ENCODE measurements at regions not wholly inside any gene's neighbourhood (a gene's known extent, or its start where the extent isn't known, plus 50 kb on each side); places are given as distances from the start of the nearest gene placed in this dataset.

- TF ChIP-seq GATA2 (IDR thresholded peaks at IDR 0.05; ENCODE audit: low read depth, low read length) = no peak
- no peak for TF ChIP-seq GATA3 (IDR thresholded peaks at IDR 0.05; ENCODE audit: low read depth, low read length)
Measured at GRCh38 chr7:155874010-155874409, 61.7 kb upstream of the SHH start.

DNA sequence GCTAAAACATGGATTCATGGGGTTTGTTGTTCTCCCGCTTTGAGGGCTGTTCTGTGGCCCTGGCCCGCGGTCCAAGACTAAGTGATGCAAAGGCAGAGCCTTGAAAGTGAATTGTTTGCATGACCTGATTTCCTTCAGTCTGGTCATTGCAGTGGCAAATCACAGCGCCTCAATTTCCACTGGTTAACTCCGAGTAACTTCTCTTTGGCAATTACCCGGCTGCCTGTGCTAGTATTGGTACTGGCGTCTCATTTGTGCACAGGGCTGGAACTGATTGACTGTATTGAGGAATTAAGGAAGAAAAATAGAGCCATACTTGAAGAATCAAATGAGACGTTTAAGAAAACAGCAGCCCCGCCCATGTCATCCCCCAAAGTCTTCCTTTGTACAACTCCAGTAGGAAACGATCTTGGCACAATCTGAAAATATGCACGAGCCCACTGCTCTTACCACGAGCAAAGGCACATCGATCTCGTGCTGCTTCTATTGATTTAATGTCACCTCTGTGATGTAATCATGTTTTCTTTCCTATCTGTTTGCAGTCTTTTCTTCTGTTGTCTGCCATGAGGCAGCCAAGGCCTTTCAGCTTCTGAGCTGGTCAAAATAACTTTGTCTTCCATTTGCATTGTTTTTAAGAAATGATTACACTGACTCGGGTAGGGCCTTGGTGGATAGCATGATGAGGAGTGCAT is 60.6 kb upstream of the SHH start:
- TF ChIP-seq GATA2 (IDR thresholded peaks at IDR 0.05; ENCODE audit: low read depth, low read length) = no peak
- TF ChIP-seq GATA3 (IDR thresholded peaks at IDR 0.05; ENCODE audit: low read depth, low read length) = no peak

- TF ChIP-seq GATA3 (IDR thresholded peaks at IDR 0.05; ENCODE audit: low read depth, low read length) (no peak), GATA2 (IDR thresholded peaks at IDR 0.05; ENCODE audit: low read depth, low read length) (no peak)
Measured at GRCh38 chr7:155871211-155871610, 58.9 kb upstream of the SHH start.

- no peak for TF ChIP-seq GATA3 (IDR thresholded peaks at IDR 0.05; ENCODE audit: low read depth, low read length)
- no peak for TF ChIP-seq GATA2 (IDR thresholded peaks at IDR 0.05; ENCODE audit: low read depth, low read length)
Measured at GRCh38 chr7:155870334-155871180, 58.3 kb upstream of the SHH start.

DNA sequence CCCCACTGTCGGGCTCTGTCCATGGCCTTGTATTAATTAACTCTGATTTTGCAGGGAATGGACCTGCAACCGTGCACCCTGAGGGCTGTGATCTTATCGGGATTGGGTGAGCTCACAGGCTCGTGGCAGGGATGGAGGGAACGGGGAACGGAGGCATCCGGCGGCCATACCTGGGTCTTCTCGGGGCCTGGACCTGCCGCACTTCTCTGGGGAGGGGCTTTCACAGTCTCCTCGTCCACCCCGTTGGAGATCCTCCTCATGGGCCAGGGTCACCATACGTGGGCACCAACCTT is 57.5 kb upstream of the SHH start:
- TF ChIP-seq GATA3 (IDR thresholded peaks at IDR 0.05; ENCODE audit: low read depth, low read length) = no peak
- TF ChIP-seq GATA2 (IDR thresholded peaks at IDR 0.05; ENCODE audit: low read depth, low read length) = no peak

DNA sequence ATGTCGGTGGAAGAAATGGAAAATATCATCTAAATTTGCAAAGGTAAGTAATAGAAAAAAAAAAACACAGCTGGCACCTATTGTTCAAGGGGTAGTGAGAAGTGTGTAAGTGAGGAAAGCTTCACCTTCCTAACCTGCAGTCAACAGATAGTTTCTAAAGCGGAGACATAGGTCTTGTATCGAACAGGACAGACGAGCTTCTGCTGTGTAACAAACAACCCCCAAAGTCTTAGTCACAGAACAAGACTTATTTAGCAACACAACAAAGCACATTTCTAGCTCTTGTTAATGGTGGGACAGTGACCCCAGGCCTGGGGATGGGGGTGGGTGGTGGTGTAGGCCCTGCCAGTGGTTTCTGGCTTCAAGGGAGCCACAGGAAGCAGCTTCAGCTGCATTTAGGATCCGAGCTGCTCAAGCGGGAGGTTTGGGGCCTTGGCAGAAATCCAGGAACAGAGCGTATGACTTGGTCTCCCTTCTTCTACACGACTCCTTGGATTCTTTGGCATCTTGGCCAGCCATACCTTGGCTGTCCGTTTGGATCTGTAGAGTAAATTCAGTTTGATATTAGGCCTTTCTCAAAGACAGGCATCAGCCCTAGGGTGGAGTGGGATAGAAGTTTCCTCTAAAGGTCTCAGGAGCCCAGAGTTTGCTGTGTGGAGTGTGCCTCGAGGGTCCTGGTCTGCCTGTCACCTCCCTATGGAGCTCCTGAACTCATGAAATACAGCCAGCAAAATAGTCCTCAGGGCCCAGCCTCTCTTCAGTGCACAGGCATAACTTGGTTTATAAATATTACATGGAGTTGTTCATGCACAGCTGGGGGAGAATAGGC is 56.9 kb upstream of the SHH start:
- TF ChIP-seq GATA2 (IDR thresholded peaks at IDR 0.05; ENCODE audit: low read depth, low read length) (no peak), GATA3 (IDR thresholded peaks at IDR 0.05; ENCODE audit: low read depth, low read length) (no peak)

DNA sequence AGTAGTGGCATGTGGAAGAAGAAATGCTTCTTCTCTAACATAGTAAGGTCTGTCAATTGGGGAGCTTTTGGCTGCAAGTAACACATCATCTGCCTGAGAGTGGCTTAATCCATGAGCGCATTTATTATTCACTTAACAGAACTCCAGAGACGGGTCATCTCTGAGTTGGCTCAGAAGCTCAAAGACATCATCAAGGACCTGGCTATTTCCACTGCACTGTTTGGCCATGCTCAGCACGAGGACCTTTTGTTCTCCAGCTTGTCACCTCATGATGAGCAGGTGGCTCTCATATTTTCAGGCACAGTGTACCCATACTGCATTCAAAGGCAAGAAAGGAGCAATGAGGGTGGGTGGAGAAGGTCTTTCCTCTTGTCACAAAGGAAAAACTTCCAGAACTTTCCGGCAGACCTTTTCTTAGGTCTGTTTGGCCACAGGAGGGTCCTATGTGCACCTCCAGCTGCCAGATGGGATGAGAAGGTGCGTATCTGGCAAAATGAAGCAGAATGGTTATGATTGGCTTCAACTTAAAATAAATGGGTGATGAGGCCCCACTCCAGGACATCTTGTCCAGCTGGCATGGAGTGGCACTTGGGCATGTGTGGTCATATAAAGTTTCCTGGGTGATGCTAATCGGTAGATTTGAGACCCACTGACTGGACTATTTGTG is 55.6 kb upstream of the SHH start:
- no peak for TF ChIP-seq GATA3 (IDR thresholded peaks at IDR 0.05; ENCODE audit: low read depth, low read length)
- no peak for TF ChIP-seq GATA2 (IDR thresholded peaks at IDR 0.05; ENCODE audit: low read depth, low read length)

- TF ChIP-seq GATA3 (IDR thresholded peaks at IDR 0.05; ENCODE audit: low read depth, low read length) (no peak), GATA2 (IDR thresholded peaks at IDR 0.05; ENCODE audit: low read depth, low read length) (no peak)
Measured at GRCh38 chr7:155867280-155867679, 55.0 kb upstream of the SHH start.

DNA sequence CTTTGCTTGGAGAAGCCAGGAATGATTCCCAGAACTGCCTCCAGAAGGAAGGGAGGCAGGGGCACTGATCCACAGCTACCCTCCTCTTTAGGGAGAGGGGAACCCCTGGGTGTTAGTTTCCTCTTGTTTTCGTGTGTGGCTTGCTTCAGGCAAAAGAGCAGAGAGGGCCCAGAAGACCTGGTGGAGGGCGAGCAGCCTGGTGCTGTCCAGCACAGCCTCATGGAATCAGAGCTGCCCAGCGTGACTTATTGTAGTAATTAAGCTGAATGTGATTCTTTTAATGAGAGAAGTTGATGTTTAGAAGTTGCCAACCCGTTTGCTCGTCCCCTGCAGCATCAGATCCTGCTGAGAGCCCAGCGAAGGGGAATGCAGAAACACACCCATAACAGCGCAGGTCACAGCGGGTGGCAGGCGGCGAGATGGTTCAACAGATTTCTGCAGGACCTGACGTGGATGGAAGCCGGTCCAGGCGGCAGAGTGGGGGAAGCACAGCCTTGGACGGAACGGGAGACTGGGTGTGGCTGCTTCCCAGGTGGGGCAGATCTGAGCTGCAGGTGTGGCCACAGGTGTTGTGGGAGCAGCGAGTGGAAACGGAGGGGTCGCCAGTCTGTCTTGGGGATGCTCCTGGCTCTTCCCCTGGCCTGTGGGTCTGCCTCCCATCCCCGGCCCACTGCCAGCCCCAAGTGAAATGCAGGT is 53.7 kb upstream of the SHH start:
- TF ChIP-seq GATA2 (IDR thresholded peaks at IDR 0.05; ENCODE audit: low read depth, low read length) = no peak
- TF ChIP-seq GATA3 (IDR thresholded peaks at IDR 0.05; ENCODE audit: low read depth, low read length) = no peak

DNA sequence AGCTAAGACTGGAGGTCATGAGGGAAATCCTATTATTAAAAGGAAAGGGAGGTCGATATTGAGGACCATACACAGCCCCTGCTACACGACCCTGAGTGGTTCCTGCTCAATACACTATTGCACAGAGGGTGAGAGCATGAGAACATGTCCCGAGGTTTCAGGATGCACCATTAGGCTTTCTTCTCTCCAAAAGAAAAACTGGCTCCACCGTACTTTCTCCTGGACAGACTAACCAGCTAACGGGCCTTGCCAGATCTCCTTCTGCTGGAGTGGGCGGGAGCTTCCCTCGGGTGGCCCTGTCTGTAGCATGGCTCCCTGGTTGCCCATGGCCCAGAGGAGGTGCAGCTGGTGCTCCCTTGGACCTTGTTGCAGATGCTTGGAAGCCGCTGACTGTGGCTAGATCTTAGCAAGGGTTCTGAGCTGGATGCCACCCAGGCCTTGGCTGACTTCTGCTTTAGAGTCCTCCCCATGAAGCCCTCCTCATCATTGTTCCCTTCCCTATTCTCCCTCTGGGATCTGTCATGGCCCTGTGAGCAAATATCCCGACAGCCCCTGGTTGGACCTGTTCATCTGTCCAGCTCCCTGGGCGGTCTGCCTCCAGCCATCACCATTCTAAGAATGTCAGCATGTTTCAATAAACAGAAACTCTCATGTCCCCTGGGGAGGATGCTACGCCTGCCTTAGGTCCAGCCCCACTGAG is 52.9 kb upstream of the SHH start:
- TF ChIP-seq GATA3 (IDR thresholded peaks at IDR 0.05; ENCODE audit: low read depth, low read length) (no peak), GATA2 (IDR thresholded peaks at IDR 0.05; ENCODE audit: low read depth, low read length) (no peak)

DNA sequence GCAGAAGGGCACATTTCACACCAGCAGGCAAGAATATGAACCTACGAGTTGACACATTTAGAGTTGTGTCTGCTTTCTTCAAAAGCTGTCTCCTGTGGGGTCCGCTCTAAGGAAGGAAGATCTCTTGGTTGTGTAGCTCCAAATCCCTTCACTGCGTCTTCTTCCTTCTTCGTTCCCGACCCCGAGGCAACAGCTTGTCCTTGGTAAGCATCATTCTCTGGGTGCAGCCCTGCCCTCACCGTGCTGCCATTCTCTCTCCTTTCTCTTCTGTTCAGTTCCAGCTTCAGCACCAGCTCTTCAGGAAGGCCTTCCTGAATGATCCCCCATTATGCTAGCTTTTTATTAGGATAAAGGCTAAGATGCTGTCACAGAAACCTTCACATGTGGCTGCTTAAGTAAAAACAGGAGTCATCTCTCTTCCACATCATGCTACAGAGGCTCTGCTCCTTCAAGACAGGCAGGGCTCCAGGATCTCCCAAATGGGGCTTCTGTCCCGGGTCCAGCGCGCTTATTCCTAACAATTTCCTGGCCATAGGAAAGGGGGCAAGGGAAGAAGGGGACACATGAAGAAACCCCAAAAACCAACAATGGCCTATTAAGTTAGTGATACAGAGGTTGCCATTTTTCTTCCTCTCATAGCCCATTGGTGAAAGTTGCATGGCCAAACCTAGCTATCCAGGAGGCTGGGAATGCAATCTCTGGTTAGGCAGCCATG is 52.2 kb upstream of the SHH start:
- TF ChIP-seq GATA3 (IDR thresholded peaks at IDR 0.05; ENCODE audit: low read depth, low read length) = no peak
- TF ChIP-seq GATA2 (IDR thresholded peaks at IDR 0.05; ENCODE audit: low read depth, low read length) = no peak

DNA sequence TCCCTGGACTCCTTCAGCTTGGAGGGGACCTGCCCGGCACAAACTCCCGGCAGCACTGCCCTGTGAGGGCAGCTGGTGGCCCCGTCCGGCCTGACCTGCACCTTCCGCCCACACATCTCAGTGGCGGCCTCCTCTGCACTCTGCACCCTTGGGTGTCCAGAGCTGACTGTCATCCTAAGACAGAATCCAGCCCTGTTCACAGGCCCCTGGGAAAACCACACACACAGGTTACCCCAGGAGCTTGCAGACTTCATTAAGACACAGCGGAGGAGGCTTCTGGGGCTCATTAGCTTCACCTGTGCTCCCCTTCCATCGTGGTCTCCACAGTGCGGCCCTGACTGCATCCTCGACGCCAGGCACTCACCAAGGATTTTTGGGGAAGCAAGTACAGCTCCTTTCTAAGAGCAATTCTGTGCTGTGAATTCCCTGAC is 51.5 kb upstream of the SHH start:
- no peak for TF ChIP-seq GATA3 (IDR thresholded peaks at IDR 0.05; ENCODE audit: low read depth, low read length)
- TF ChIP-seq GATA2 (IDR thresholded peaks at IDR 0.05; ENCODE audit: low read depth, low read length) = no peak

All from SH-SY5Y (cell line).